Prostate gland (tissue), 2 donors: ENCODE measurements at regions not wholly inside any gene's neighbourhood (a gene's known extent, or its start where the extent isn't known, plus 50 kb on each side); places are given as distances from the start of the nearest gene placed in this dataset.

ENCODE experiments used
- CTCF ChIP-seq, 4 experiments: fragments of 200-600 bp in 2 of 4; fragments of 450-650 bp in 2 of 4; sonication (generic) in 2 of 4; IDR thresholded peaks; 1 replicate in 3 of 4; 2 replicates in 1 of 4; pipeline ENCODE4 v1.5.1; 2016 to 2019; ENCODE audit warnings: antibody characterized with exemption in 4 of 4, mild to moderate bottlenecking in 2 of 4, moderate library complexity in 2 of 4
- POLR2AphosphoS5 ChIP-seq: sonication (generic); formaldehyde crosslinking; IDR thresholded peaks from one replicate; pipeline ENCODE4 v1.6.1; 2017; ENCODE audit warnings: antibody characterized with exemption

GRCh38 chr1:73671530-73671929, 526.4 kb downstream of the LRRIQ3 start:
- TF ChIP-seq CTCF (IDR thresholded peaks at IDR 0.05), result no peak
- TF ChIP-seq POLR2AphosphoS5, result no peak
